Ascending aorta (tissue), 2 donors: ENCODE measurements at regions not wholly inside any gene's neighbourhood (a gene's known extent, or its start where the extent isn't known, plus 50 kb on each side); places are given as distances from the start of the nearest gene placed in this dataset.

ENCODE experiments used
- DNase-seq, 2 donors: peaks; one replicate each; pipeline ENCODE4 v3.0.0-alpha.2; 2019; ENCODE audit warnings: low spot score in 2 of 2
- H3K27ac ChIP-seq, 2 donors: fragments of 200-600 bp; sonication (generic); one replicate each; pipeline ENCODE4 v1.5.1; 2016 to 2017; ENCODE audit warnings: mild to moderate bottlenecking in 1 of 2
- H3K27me3 ChIP-seq: fragments of 200-600 bp; sonication (generic); one replicate; pipeline ENCODE4 v1.5.1; 2017
- H3K36me3 ChIP-seq, 2 donors: fragments of 200-600 bp; sonication (generic); one replicate each; pipeline ENCODE4 v1.5.1; 2016
- H3K4me1 ChIP-seq, 2 donors: fragments of 200-600 bp; sonication (generic); one replicate each; pipeline ENCODE4 v1.5.1; 2016 to 2017; ENCODE audit warnings: mild to moderate bottlenecking in 1 of 2
- H3K4me3 ChIP-seq, 2 donors: fragments of 200-600 bp; sonication (generic); one replicate each; pipeline ENCODE4 v1.5.1; 2016 to 2017; ENCODE audit warnings: mild to moderate bottlenecking in 1 of 2
- H3K9me3 ChIP-seq, 2 donors: fragments of 200-600 bp; sonication (generic); one replicate each; pipeline ENCODE4 v1.5.1; 2016
- intact Hi-C: fragments of 100-400 bp; cut with DNase I; formaldehyde crosslinking; loops from one replicate; pipeline ENCODE4 v1.15.1; 2023
- TF ChIP-seq, protein P1 (sequence below), 3 experiments: fragments of 200-600 bp in 2 of 3; fragments of 450-650 bp in 1 of 3; sonication (generic) in 2 of 3; IDR thresholded peaks; one replicate each; pipeline ENCODE4 v1.5.1; 2016 to 2019; ENCODE audit warnings: antibody characterized with exemption in 3 of 3, mild to moderate bottlenecking in 1 of 3, moderate library complexity in 1 of 3

DNA sequence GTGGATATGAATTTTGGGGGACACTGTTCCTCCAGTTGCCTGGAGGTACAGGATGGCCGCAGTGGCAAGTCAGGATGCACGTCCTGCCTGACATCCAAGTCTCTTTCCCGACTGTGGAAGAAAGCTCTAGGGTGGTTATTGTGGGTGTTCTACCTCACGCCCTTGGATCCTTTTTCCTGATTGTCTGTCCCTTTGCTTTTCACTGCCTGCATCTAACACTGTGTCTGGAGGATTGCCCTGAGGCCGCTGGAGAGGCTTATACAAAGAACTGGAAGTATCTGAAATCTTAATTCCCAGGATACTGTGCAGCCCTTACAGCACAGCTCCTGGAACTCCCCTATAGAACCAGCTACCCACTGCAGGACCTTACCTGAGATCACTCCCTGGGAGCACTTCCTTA is 250.5 kb downstream of the TFCP2L1 start:
- TF ChIP-seq, protein P1, sequence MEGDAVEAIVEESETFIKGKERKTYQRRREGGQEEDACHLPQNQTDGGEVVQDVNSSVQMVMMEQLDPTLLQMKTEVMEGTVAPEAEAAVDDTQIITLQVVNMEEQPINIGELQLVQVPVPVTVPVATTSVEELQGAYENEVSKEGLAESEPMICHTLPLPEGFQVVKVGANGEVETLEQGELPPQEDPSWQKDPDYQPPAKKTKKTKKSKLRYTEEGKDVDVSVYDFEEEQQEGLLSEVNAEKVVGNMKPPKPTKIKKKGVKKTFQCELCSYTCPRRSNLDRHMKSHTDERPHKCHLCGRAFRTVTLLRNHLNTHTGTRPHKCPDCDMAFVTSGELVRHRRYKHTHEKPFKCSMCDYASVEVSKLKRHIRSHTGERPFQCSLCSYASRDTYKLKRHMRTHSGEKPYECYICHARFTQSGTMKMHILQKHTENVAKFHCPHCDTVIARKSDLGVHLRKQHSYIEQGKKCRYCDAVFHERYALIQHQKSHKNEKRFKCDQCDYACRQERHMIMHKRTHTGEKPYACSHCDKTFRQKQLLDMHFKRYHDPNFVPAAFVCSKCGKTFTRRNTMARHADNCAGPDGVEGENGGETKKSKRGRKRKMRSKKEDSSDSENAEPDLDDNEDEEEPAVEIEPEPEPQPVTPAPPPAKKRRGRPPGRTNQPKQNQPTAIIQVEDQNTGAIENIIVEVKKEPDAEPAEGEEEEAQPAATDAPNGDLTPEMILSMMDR (IDR thresholded peaks at IDR 0.05): no peak
- Histone ChIP-seq H3K9me3 (no peaks in the 10 kb centered on the region), H3K36me3 (no peaks in the 10 kb centered on the region), H3K4me3 (no peak overlapping the region), H3K27ac (no peak overlapping the region), H3K4me1 (peaks cover 3 to 4% of the 10 kb centered on the region in 2 donors), H3K27me3 (no peaks in the 10 kb centered on the region)
- intact Hi-C loops: no loop called here
- no peak for DNase-seq

DNA sequence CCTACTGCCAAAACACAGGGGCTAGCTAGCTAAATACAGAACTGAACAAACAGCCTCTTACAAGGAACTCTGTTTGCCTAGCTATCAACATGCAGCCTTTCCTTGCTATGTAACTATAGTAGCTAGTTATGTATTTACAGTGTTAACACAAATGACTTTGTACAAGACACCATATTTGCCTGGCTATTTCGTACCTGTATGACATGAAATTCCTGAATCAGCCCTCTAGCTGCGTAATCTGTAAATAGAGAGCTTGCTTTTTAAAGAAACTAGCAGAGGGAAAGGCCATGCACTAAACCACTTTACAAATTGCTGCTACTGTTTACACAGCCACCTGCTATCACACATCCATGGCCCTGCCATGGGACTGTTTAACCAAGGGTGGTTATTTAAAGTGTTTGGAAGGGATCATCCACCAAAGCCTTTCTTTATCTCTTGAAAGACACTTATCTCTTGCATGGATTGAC is 248.7 kb downstream of the TFCP2L1 start:
- H3K27me3 ChIP-seq: no peaks in the 10 kb centered on the region

DNA sequence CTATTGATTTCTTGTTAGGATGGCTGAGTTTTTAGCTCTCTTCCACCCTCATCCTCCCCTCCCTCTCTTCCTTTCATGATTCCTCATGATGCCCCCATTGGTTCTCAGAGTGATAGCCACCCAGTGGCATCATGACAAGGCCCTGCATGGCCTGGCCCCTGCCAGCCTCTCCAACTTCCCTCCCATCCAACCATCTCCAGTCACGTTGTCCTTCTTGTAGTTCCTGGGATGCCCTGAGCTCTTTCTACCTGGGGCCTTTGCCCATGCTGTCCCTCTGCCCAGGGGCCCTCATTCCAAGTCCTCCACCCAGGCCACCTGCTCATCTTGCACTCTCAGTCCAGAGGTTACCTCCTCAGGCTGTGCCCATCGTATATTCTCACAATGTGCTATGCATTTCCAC is 247.5 kb downstream of the TFCP2L1 start:
- H3K4me3 ChIP-seq: no peak overlapping the region
- H3K9me3 ChIP-seq: no peaks in the 10 kb centered on the region
- H3K36me3 ChIP-seq: no peaks in the 10 kb centered on the region
- peaks cover 3 to 4% of the 10 kb centered on the region in 2 donors for H3K4me1 ChIP-seq
- TF ChIP-seq, protein P1 (IDR thresholded peaks at IDR 0.05): no peak
- no peak for DNase-seq
- intact Hi-C loops: no loop called here
- no peaks in the 10 kb centered on the region for H3K27me3 ChIP-seq
- H3K27ac ChIP-seq: no peak overlapping the region

More for the DNA sequence above, 248.7 kb downstream of the TFCP2L1 start:
- Histone ChIP-seq H3K9me3 (no peaks in the 10 kb centered on the region), H3K4me1 (peaks cover 3 to 4% of the 10 kb centered on the region in 2 donors), H3K36me3 (no peaks in the 10 kb centered on the region), H3K4me3 (no peak overlapping the region), H3K27ac (no peak overlapping the region)
- TF ChIP-seq, protein P1 (IDR thresholded peaks at IDR 0.05): no peak
- DNase-seq: no peak
- intact Hi-C loops: no loop called here

DNA sequence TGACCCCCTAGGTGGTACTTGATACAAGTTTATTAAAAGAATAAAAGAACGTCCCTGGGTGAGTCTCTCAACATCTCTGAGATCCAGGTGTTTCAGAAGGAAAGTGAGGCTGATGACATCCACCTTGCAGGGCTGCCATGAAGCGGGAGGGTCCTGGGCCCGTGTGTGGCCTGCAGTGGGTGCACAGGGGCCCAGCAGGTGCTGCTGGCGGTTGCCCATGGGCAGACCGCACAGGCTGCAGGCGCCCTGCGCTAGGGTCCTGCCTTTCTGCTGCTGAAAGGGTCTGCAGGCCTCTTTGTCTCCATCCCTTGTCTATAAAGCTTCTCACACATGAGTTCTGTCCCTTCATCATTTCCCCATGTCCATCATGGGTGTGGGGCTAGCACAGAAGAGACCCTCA is 247.0 kb downstream of the TFCP2L1 start:
- no peaks in the 10 kb centered on the region for H3K27me3 ChIP-seq
- H3K4me3 ChIP-seq: no peak overlapping the region
- no peak overlapping the region for H3K27ac ChIP-seq
- intact Hi-C loops: no loop called here
- no peak for DNase-seq
- H3K4me1 ChIP-seq: peaks cover 3 to 4% of the 10 kb centered on the region in 2 donors
- no peaks in the 10 kb centered on the region for H3K9me3 ChIP-seq
- H3K36me3 ChIP-seq: no peaks in the 10 kb centered on the region
- TF ChIP-seq, protein P1 (IDR thresholded peaks at IDR 0.05): no peak

DNA sequence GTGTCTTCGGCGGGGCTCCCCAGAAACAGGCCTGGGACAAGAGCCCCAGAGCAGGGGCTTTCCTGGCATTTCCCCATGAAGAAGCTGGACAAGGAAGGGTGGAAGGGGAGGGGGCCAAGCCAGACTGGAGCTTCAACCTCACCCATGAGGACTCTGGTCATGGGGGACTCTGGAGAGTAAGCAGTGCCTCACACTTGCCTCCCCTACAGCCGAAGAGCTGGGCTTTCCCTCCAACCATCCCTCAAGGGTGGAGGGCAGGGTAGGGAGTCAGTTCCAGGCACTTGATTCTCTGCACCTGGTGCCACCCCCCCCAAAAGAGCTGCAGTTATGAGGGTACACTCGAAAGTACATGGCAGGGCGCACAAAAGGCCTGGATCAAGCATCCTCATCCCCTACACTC is 246.6 kb downstream of the TFCP2L1 start:
- Histone ChIP-seq H3K4me1 (peaks cover 3 to 4% of the 10 kb centered on the region in 2 donors), H3K36me3 (no peaks in the 10 kb centered on the region), H3K27me3 (no peaks in the 10 kb centered on the region), H3K27ac (no peak overlapping the region), H3K9me3 (no peaks in the 10 kb centered on the region), H3K4me3 (no peak overlapping the region)
- TF ChIP-seq, protein P1 (IDR thresholded peaks at IDR 0.05): no peak
- intact Hi-C loops: no loop called here
- DNase-seq: no peak
